Neural cell (in vitro differentiated cells): ENCODE measurements at regions not wholly inside any gene's neighbourhood (a gene's known extent, or its start where the extent isn't known, plus 50 kb on each side); places are given as distances from the start of the nearest gene placed in this dataset.

Experiments used
- H2AFZ ChIP-seq: fragments of 200-600, 300-800 bp; sonication (generic), shearing (Covaris generic); 2 replicates; pipeline ENCODE4 v1.6.0; 2014; ENCODE audit warnings: low read depth, mild to moderate bottlenecking, antibody characterized with exemption, low read length, moderate library complexity
- H3F3A ChIP-seq: fragments of 200-600 bp; shearing (Covaris generic); 2 replicates; pipeline ENCODE4 v1.6.1; 2016; ENCODE audit warnings: mild to moderate bottlenecking, moderate library complexity, mixed read lengths, antibody characterized with exemption, low read length; ENCODE audit not compliant: insufficient read depth, poor library complexity, severe bottlenecking
- H3K27ac ChIP-seq: fragments of 200-600, 300-800 bp; sonication (generic), shearing (Covaris generic); 2 replicates; pipeline ENCODE4 v1.5.1; 2014; ENCODE audit warnings: mild to moderate bottlenecking, low read length, moderate library complexity
- H3K27me3 ChIP-seq: fragments of 300-800, 200-600 bp; sonication (generic), shearing (Covaris generic); 2 replicates; pipeline ENCODE4 v1.6.0; 2014; ENCODE audit warnings: mild to moderate bottlenecking, low read depth, low read length, moderate library complexity; ENCODE audit not compliant: insufficient read depth
- H3K36me3 ChIP-seq: fragments of 300-800, 200-600 bp; sonication (generic), shearing (Covaris generic); 2 replicates; pipeline ENCODE4 v1.5.1; 2014; ENCODE audit warnings: mild to moderate bottlenecking, antibody characterized with exemption, low read length, moderate library complexity; ENCODE audit not compliant: insufficient read depth
- H3K4me2 ChIP-seq: fragments of 300-800, 200-600 bp; sonication (generic), shearing (Covaris generic); 2 replicates; pipeline ENCODE4 v1.6.0; 2014; ENCODE audit warnings: mild to moderate bottlenecking, low read length
- H3K4me3 ChIP-seq: fragments of 300-800, 200-600 bp; sonication (generic), shearing (Covaris generic); 2 replicates; pipeline ENCODE4 v1.5.1; 2014; ENCODE audit warnings: mild to moderate bottlenecking, low read length, moderate library complexity
- H3K79me2 ChIP-seq: fragments of 200-600 bp; shearing (Covaris generic); replicated peaks from 2 replicates; pipeline ENCODE4 v1.6.0; 2014; ENCODE audit warnings: mild to moderate bottlenecking, low read length, moderate library complexity; ENCODE audit not compliant: insufficient read depth
- H3K9ac ChIP-seq: fragments of 300-800, 200-600 bp; sonication (generic), shearing (Covaris generic); 2 replicates; pipeline ENCODE4 v1.6.1; 2016; ENCODE audit warnings: mild to moderate bottlenecking, low read length, mixed read lengths
- H3K9me2 ChIP-seq: fragments of 200-600 bp; shearing (Covaris generic); 2 replicates; pipeline ENCODE4 v1.6.1; 2016; ENCODE audit warnings: mild to moderate bottlenecking, low read length, mixed read lengths; ENCODE audit not compliant: insufficient read depth
- H3K9me3 ChIP-seq: fragments of 200-600, 300-800 bp; sonication (generic), shearing (Covaris generic); 2 replicates; pipeline ENCODE4 v1.6.1; 2016; ENCODE audit warnings: mild to moderate bottlenecking, mixed run types, low read length, moderate library complexity, mixed read lengths
- H4K20me1 ChIP-seq: fragments of 200-600 bp; shearing (Covaris generic); 2 replicates; pipeline ENCODE4 v1.6.1; 2016; ENCODE audit warnings: mild to moderate bottlenecking, mixed run types; ENCODE audit not compliant: insufficient read depth
- CTCF ChIP-seq: fragments of 450-650 bp; IDR thresholded peaks from 2 replicates; pipeline ENCODE4 v1.5.1; 2014; ENCODE audit warnings: antibody characterized with exemption, mild to moderate bottlenecking, moderate library complexity; ENCODE audit not compliant: poor library complexity, severe bottlenecking
- EP300 ChIP-seq: fragments of 450-650 bp; conservative IDR thresholded peaks from 2 replicates; pipeline ENCODE4 v1.6.1; 2014; ENCODE audit warnings: antibody characterized with exemption, mild to moderate bottlenecking, moderate library complexity; ENCODE audit not compliant: poor library complexity, severe bottlenecking
- EZH2 ChIP-seq: fragments of 200-600, 300-800 bp; shearing (Covaris generic), sonication (generic); IDR thresholded peaks from 2 replicates; pipeline ENCODE4 v1.6.1; 2014; ENCODE audit warnings: antibody characterized with exemption, low read length, borderline replicate concordance, mild to moderate bottlenecking; ENCODE audit not compliant: insufficient read depth, poor library complexity, severe bottlenecking
- MXI1 ChIP-seq: fragments of 450-650 bp; conservative IDR thresholded peaks from 2 replicates; pipeline ENCODE4 v1.6.1; 2014; ENCODE audit warnings: antibody characterized with exemption, mild to moderate bottlenecking; ENCODE audit not compliant: poor library complexity, severe bottlenecking
- POLR2AphosphoS5 ChIP-seq: IDR thresholded peaks from 2 replicates; pipeline ENCODE4 v1.6.1; 2012
- RAD21 ChIP-seq: fragments of 450-650 bp; conservative IDR thresholded peaks from 2 replicates; pipeline ENCODE4 v1.6.1; 2014; ENCODE audit warnings: antibody characterized with exemption, mild to moderate bottlenecking, moderate library complexity
- REST ChIP-seq: IDR thresholded peaks from 2 replicates; pipeline ENCODE4 v1.6.1; 2012; ENCODE audit warnings: borderline replicate concordance
- SMC3 ChIP-seq: fragments of 450-650 bp; conservative IDR thresholded peaks from 2 replicates; pipeline ENCODE4 v1.6.1; 2014; ENCODE audit warnings: antibody characterized with exemption, mild to moderate bottlenecking, moderate library complexity; ENCODE audit not compliant: poor library complexity
- TAF1 ChIP-seq: IDR thresholded peaks from 2 replicates; pipeline ENCODE4 v1.6.1; 2012; ENCODE audit warnings: low read depth

- no peak for TF ChIP-seq TAF1
- Histone ChIP-seq H2AFZ (no peak overlapping the region), H3K79me2 (no peaks in the 10 kb centered on the region), H3F3A (no peaks in the 10 kb centered on the region), H4K20me1 (no peaks in the 10 kb centered on the region), H3K27me3 (no peaks in the 10 kb centered on the region), H3K9me2 (no peaks in the 10 kb centered on the region), H3K9me3 (no peaks in the 10 kb centered on the region), H3K27ac (no peak overlapping the region), H3K4me3 (no peak overlapping the region), H3K4me2 (no peak overlapping the region), H3K9ac (no peak overlapping the region), H3K36me3 (no peaks in the 10 kb centered on the region)
Measured at GRCh38 chr1:101136271-101136670, 100.5 kb upstream of the S1PR1 start.

- Histone ChIP-seq H3K36me3 (no peaks in the 10 kb centered on the region), H3K9ac (no peak overlapping the region), H3K9me2 (no peaks in the 10 kb centered on the region), H3K4me2 (no peak overlapping the region), H3F3A (no peaks in the 10 kb centered on the region), H2AFZ (no peak overlapping the region), H3K79me2 (no peaks in the 10 kb centered on the region), H3K27ac (no peak overlapping the region), H3K27me3 (no peaks in the 10 kb centered on the region), H4K20me1 (no peaks in the 10 kb centered on the region), H3K9me3 (no peaks in the 10 kb centered on the region), H3K4me3 (no peak overlapping the region)
- no peak for TF ChIP-seq RAD21
- TF ChIP-seq EZH2: no peak
- no peak for TF ChIP-seq POLR2AphosphoS5
- TF ChIP-seq MXI1: no peak
- TF ChIP-seq TAF1: no peak
- no peak for TF ChIP-seq REST
- TF ChIP-seq SMC3: no peak
- no peak for TF ChIP-seq CTCF
Measured at GRCh38 chr1:101135526-101135925, 101.3 kb upstream of the S1PR1 start.

- H3K9me3 ChIP-seq: no peaks in the 10 kb centered on the region
- H3K27ac ChIP-seq: no peak overlapping the region
- no peaks in the 10 kb centered on the region for H3K9me2 ChIP-seq
- no peaks in the 10 kb centered on the region for H3K27me3 ChIP-seq
- no peaks in the 10 kb centered on the region for H3K36me3 ChIP-seq
- H2AFZ ChIP-seq: no peak overlapping the region
- TF ChIP-seq SMC3: no peak
- TF ChIP-seq MXI1: no peak
- TF ChIP-seq RAD21: no peak
- no peak for TF ChIP-seq REST
- TF ChIP-seq TAF1: no peak
- TF ChIP-seq POLR2AphosphoS5: no peak
- TF ChIP-seq EZH2: no peak
- no peak for TF ChIP-seq CTCF
- no peak for TF ChIP-seq EP300
- no peak overlapping the region for H3K4me3 ChIP-seq
- no peak overlapping the region for H3K4me2 ChIP-seq
- no peaks in the 10 kb centered on the region for H3F3A ChIP-seq
- no peaks in the 10 kb centered on the region for H4K20me1 ChIP-seq
- H3K79me2 ChIP-seq: no peaks in the 10 kb centered on the region
- H3K9ac ChIP-seq: no peak overlapping the region
Measured at GRCh38 chr1:101131239-101131843, 105.5 kb upstream of the S1PR1 start.
